ENCODE measurements at regions not wholly inside any gene's neighbourhood (a gene's known extent, or its start where the extent isn't known, plus 50 kb on each side); places are given as distances from the start of the nearest gene placed in this dataset.

DNA sequence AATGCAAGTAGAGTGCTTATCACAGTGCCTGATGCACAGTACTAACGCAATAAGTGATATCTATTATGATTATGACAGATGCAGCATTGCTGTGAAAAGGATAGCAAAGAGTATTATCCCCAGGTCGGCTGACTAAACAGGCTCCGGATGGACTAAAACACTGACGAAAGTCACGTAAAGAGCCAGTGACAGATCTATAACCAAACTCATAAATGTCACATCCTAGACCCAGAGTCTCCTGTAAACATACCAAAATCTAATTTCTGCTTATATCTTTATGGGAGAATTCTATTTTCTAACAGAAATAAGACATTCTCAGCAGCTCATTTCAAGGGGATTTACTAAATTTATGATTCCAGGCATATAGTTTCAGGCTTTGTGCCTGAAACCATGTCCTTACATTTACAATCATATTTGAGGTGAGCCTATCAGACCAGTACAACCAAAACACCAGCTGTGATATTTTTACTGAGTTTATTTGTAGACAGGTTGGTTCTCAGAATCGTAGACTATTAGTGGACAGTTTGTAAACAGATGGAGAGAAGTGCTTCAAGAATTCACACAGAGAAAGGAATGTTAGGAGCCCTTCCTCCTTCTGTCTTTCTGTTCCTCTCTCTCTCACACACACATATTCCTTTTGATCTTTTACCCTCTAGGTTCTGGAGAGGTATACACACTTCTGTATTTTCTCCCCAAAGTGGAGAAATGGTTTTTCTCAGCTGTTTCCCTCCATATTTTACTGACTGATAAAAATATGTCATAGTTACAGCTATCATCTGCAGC is 52.4 kb upstream of the WDR26 start:
- DNase-seq (ENCODE audit: low read depth in 2 of 2), result no peak

DNA sequence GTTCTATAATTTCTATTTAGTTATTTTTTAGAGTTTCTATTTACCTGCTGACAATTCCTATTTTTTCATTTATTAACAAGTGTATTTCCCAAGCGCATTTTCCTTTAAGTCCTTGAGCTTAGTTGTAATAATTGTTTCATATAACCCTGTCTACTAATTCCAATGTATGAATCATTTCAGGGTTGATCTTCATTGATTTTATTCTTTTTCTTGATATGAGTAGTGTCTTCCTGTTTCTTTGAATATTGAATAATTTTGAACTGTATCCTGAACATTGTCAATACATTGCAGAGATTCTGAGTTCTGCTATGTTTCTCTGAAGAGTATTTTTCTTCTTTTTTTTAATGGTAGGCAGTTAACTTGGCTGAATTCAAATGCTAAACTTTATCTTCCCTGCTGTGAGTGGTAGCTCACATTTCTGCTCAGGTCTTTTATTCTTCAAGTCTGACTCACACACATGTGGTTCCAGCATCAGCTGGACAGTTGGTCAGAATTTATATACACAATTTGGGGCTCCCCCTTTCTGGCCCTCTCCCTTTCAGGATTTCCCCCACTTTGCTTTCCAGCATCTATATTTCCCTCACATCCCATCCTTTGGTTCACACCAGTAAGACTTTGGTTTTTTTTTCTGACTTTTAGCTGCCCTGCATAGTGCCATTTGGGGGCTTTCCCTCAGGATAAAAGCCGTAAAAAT is 54.4 kb upstream of the WDR26 start:
- DNase-seq (ENCODE audit: low read depth in 2 of 2), result no peak

DNA sequence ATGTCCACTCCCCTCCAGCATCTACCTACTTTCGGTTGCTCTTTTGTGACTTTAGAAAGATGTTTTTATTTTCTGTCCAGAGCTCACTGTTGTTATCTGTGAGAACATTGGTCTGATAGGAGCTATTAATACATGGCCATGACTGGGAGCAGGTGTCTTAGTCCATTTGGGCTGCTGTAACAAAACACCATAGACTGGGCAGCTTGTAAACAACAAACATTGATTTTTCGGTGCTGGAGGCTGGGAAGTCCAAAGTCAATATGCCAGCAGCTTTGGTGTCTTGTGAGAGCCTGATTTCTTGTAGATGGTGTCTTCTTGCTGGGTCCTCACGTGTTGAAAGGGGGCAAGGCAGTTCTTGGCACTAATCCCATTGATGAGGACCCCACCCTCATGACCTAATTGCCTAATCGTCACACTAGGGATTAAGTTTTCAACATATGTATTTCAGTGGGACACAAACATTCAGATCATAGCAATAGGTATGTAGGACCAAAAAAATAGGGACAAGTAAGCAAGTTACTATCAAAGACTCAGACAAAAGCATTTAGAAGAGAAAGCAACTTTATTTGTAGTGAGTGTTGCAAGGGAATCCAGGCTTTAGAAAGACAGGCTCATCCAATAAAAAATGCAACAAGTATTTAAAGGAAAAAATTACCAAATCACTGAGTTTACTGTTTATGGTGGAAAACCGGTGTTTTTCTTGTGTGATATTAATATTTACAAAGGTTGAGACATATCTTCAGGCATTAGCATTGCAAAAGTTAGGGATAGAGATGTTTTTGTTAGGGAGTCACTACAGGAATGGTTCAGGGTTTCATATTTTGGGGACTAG is 55.2 kb upstream of the WDR26 start:
- DNase-seq (ENCODE audit: low read depth in 2 of 2), result no peak

DNA sequence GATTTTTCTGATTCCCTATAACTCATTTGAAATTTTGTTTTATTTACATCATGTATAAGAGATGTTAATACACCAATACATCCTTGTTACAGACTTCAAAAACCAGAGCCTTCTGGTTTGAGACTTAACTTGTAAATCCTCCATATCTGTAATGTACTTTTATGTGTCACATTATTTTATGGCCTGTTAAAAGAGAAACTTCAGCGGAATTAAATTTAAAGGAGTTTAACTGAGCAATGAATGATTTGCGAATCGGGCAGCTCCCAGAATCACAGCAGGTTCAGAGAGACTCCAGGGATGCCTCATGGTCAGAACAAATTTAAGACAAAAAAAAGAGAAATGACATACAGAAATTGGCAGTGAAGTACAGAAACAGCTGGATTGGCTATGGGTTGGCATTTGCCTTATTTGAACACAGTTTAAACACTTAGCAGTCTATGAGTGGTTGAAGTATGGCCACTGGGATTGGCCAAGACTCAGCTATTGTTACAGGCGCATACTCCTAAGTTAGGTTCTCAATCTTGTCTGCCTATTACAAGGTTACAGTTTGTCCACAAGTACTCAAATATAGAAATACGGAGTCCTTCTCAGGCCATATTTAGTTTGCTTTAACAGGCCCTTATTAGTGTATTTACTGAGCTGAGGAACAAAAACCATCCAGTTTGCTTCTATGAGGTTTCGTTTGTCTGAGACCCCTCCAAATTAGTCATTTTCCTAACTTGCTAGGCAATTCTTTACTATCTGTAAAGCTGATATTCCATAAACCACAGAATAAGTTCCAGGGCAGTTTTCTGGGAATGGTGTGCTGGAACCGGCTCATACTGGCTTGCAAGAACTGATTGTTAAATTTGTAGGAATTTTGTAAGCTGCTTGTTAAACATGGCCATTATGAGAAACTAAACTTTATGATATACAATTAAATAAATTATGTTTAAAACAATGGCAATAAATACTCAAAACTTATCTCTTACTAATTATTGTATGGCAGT is 56.2 kb upstream of the WDR26 start:
- DNase-seq (ENCODE audit: low read depth in 2 of 2), result no peak

DNA sequence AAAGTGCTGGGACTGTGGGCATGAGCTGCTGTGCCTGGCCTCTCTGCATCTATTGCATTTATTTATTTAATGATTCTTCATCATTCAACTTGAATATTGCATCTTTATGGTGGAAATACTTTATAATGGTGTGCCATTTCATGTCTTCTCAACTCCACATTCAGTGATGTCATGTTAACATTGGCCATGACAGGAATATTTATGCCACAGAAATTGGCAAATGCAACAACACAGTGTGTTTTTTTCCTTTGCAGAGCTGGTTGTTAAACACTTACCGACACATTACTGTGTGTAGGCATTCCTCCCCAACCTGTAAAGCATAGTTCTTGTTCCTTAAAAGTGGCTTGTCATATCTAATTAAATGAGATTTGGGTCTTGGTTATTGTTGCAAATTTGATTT is 57.4 kb upstream of the WDR26 start:
- no peak for DNase-seq (ENCODE audit: low read depth in 2 of 2)

DNA sequence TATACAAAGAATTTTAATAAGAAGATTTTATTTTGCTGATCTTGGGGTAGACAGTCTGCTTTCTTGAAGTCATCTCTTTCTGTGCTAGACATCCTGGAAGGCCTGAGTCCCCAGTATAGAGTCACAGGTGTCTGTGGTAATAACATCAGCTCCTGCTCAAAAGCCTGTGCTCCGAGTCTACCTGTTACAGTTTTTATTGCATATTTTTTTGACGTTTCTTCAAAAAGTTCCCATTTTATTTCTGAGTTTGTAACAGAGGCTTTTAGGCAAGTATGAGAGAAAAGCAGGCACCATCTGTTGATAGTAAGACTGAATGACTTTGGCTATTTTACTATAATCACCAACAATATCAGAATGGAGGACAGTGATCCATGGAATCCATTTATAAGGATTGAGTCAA is 58.0 kb upstream of the WDR26 start:
- DNase-seq (ENCODE audit: low read depth in 2 of 2), result no peak

DNA sequence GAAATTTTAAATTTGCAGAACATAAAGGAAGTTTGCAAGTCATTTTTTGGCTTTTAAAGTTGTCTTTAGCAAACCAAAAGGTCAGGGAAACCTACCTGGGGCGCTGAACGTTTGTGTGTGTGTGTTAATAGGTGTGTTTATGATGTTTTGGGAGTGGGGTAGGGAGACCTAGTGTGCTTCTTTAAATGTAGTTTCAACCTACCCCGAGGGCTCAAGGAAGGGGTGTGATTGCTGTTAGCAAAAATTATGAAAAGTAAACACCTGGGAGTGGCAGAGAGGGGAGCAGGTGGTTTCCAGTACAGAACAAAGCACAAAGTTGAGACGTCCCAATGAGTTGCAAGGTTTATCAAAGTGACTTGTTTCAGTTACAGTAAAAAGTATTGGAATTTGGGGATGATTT is 58.7 kb upstream of the WDR26 start:
- no peak for DNase-seq (ENCODE audit: low read depth in 2 of 2)

DNA sequence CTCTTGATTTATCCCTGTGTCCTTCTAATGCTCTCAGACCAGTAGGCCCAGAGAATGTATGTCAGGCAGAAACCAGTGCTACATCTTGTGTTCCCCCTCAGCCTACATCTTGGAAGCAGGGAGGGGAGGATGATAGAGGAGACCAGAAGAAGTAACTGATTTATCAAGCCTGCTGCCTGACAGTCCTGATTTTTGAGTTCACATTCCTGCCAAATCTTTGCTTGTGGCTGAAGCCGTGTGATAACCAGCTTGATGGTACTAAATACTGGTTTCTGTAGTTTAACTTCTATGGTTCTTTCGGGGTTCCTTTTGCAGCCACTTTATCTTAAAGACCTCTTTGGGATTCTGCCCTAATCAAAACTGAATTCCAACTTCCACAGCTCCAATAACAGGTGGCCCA is 59.7 kb upstream of the WDR26 start:
- DNase-seq (ENCODE audit: low read depth in 2 of 2), result no peak

DNA sequence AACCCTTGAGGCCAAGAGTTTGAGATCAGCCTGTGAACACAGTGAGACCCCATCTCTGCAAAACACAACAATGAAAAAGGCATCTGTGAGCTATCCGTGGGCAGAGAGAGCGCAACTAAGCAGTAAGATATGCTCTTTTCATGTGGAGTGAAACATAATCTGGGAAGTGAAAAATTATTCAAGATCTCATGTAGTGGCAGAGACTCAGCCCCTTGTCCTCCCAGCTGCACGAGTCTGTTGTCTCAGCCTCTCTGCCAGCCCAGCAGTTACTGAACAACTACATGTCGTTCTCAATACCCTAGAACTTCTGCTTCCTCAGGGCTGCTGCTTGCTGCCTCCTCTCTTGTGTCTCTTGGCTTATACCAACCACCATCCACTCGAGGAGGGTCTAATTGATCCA is 61.3 kb upstream of the WDR26 start:
- no peak for DNase-seq (ENCODE audit: low read depth in 2 of 2)

DNA sequence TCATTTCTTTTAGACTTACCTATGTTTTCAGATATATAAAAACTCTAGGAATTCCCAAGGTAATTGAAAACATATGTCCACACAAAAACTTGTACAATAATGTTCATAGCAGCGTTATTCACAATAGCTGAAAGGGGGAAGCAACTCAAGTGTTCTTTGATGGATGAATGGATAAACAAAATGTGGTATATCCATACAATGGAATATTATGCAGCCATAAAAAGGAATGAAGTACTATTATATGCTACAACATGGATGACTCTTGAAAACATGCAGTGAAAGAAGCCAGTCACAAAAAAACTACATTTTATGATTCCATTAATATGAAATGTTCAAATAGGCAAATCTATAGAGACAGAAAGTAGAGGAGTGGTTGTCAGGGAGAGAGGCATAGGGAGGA is 62.2 kb upstream of the WDR26 start:
- DNase-seq (ENCODE audit: low read depth in 2 of 2), result no peak

DNA sequence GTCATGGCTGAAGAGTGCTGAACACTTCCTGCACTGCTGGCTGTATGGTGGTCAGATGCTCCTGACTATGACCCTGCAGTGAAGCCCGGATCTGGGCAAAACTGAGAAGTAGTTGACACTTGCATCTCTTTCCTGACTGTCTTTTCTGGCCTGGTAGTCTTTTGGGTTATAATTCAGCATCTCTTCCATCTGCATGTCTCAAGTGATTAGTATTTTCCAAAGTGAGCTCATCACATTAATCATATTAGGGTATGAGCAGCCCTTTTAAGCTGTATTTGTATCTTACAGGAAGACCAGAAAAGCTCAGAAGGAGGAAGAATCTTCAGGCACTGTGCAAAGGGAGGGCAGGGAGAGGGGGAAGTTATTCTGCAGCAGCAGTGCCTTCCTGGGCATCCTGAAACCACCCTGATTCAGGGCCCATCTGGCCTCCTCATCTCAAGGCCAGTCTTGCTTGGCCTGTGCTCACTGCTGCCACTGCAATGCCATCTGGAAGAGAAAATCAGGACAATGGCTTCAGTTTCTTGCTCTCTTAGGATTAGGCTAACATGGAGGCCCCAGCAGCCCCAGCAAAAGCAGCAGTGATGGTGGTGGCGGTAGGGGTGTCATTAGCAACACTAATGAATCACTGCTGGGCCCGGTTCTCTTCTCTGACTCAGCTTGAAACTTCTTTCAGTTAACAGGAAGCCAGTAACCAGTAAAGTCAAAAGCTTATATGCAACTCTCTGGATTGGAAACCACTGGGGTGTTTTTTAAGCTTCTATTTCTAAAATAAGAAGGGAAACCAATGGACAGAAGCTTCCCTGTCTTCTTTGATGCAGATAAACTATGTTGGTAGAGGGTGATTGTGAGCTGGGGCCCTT is 63.3 kb upstream of the WDR26 start:
- DNase-seq (ENCODE audit: low read depth in 2 of 2), result peak; percentile 14 to 35

DNA sequence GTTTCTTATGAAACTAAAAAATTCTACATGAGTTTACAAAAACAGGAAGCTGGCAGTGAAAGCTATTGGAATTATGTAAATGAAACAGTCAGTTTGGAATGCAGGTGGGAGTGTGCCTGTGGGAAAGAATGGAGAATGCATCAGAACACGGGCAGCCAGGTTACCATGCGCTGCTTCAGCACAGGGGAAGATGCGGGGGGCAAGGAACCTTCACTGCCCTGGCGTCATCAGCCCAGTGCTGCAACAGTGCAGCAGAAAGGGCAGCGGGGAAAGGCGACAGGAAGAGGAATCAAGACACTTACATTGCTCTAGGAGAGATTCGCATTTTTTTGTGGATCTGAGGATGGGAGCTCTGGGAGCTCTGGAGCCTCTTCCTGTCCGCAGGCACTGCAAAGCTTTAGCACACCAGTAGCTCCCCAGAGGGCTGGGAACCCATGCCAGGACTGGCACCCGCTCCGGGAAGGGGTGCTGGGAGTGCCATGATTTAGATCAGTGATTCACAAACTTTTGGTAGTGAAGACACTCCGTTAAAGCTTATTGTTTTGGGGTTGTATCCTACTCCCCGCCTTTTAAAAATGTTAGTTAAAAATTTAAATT is 64.1 kb upstream of the WDR26 start:
- DNase-seq (ENCODE audit: low read depth in 2 of 2), result no peak

DNA sequence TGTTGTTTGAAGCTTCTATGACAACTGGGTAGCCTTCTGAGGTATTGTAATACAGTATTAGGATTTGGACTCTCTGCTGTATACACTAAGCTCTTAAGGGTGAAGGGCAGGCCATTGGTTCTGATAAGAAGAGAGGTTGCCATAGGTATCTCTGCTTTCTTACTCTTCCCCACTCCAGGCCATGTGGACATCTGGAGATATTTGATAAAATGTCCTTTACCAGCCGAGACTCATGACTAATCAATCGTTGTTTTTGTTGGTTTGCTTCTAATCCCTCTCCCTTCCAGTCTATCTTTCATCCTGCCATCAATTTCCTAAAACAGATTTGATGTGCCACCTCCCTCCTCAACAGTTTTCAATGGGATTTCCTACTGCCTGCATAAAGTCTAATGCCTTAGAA is 64.6 kb upstream of the WDR26 start:
- DNase-seq (ENCODE audit: low read depth in 2 of 2), result no peak

DNA sequence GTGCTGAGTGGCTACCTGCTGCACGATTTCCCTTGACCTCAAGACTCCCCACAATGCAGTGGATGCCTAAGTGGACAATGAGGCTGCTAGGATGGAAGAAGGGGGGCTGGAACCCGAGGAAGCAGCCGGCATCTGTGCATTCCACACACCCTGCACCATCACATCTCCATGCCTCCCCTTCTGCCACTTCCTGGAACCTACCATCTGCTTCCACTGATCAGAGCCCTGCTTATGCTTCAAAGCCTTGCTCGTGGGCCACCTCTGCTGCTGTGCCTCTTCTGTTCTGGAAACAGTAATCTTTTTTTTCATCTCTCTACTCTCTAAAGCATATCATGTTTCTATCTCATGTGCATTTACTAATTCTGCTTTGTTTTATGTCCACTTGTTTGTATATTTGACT is 66.2 kb upstream of the WDR26 start:
- no peak for DNase-seq (ENCODE audit: low read depth in 2 of 2)

DNA sequence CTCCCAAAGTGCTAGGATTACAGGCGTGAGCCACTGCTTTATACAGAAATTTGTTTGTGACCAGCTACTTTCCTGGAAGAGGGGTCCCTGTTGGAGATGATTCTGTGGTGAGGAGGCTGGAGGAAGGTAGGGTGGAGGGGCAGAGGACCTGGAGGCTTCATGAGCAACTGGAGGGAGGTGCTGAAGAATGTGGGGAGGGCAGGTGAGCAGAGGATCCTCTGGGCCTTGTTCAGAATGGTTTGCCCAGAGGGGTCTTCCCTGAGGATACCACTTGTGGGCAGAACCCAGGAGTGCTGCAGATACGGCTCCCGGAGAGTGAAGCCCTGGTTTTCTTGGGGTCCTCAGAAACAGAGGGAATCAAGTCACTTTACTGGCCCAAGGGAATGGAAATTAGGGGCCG is 67.2 kb upstream of the WDR26 start:
- DNase-seq (ENCODE audit: low read depth in 2 of 2), result no peak

DNA sequence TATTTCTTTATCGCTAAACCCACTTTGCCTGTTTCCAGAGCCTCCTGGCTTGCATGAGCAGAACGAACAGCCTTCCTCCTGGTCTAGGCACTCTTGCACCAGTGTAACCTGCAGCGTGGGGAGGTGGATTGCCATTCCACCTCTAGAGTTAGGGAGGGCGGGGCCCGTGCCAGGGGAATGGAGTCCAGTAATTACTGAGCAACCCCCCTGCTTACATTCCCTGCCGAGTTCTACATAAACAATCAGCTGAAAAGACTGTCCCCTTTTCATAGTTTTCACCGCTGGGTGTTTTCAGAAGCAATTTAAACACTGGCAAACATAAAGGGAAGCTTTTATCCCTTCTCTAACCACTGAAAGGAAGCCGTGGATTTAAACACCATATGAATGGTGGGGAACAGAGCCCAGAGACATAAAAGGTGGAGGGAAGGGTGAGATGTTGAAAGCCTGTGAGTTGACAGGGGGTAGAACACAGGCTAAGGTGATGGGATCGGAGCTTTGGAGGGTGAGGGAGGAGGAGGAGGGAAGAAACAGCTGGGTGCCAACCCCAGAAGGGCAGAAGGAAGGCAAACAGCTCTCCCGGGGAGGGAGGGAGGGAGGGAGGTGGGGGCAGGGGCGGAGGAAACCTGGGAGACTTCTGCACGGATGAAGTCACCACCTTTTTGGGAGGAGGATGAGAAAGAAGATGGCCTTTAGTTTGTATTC is 68.0 kb upstream of the WDR26 start:
- DNase-seq (ENCODE audit: low read depth in 2 of 2), result no peak

DNA sequence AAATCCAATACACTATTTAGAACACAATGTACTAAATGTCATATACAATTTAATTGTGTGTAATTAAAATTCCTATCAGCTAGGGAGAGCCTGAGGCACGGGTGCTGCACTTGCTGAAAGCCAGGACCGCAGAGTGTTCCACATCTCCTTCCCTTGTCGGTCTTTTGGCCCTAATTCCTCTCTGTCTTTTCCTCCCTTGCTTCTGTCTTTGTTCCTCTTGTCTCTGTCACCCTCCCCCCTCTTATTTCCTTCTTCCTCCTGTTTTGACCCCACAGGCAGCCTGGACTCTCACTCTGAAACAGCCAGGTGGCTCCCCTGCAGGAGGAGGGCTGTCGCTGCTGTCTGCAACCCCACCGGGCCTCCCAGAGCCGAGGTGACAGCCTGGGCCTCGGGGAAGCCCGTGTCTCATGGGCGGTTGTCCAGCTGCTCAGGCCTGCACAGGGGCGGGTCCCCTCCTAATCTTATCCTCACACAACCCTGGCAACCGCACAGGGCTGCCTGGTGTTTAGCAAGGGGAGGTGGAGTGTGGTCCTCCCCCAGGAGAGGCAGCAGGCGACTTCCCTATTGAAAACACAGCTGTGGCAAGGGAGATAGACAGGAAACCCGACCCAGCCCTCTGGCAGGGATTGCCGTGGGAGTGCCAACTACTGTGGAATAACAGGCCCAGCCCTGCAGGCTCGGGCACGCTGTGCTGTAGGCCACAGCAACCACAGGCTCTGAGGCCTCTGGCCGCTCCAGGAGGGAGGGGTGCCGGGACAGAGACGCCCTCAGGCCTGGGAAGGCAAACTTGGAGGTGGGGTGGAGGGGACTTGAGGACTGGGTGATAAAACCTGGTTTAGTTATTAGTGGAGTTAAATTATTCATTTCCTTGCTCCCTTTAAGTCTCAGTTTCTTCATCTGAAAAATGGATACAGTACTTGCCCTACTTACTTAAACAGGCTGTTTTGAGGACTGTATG is 68.8 kb upstream of the WDR26 start:
- no peak for DNase-seq (ENCODE audit: low read depth in 2 of 2)

DNA sequence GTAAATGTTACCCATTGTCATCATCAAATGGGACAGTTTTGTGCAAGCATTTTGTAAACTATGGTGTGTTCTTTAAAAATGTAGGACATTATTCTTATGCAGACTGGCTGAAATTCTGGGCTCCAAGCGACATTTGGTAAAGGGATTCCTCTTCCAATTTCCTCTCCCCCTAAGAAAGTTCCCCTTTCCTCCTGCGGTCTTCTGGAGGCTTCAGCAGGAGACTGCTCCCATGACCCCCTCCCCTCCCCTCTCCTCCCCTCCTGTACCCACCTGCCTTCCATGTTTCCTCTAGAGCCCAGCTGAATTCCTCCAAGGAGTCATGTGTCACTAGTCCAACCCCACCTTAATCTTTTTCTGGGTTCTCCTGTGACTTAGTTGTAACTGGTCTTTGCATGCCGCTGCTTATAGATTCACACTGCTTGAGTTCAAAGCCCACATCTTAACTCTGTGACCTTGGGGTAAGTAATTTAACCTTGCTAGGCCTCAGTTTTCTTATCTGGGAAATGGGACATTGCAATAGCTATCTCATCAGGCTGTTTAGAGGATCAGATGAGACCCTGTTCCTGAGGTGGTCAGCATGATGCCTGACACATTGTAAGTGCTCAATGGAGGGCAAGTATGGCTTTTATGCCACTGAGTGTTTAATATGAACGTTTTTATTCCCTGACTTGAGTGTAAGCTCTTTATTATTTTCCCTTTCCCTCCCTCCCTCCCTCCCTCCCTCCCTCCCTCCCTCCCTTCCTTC is 69.9 kb upstream of the WDR26 start:
- no peak for DNase-seq (ENCODE audit: low read depth in 2 of 2)
